ENCODE measurements at regions not wholly inside any gene's neighbourhood (a gene's known extent, or its start where the extent isn't known, plus 50 kb on each side); places are given as distances from the start of the nearest gene placed in this dataset.

DNA sequence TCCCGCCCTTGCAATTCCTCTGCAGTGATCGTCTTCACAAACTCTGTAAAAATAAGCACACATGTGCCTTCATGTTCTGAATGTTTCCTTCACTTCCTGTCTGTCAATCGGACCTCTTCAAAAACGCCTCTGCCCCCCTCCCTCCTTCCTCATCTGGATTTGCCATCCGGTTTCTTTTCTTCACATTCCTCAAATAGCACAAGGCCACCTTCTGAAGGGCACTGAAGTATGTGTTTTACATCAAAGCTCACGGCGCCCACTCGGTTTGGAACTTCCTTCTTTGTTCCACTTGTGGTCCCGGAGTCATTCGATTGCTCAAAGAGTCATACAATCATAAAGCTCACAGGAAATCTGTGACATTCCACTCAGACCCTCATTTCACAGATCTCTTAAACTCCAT, 758.1 kb upstream of the SALL3 start:
- TF ChIP-seq, protein P1, sequence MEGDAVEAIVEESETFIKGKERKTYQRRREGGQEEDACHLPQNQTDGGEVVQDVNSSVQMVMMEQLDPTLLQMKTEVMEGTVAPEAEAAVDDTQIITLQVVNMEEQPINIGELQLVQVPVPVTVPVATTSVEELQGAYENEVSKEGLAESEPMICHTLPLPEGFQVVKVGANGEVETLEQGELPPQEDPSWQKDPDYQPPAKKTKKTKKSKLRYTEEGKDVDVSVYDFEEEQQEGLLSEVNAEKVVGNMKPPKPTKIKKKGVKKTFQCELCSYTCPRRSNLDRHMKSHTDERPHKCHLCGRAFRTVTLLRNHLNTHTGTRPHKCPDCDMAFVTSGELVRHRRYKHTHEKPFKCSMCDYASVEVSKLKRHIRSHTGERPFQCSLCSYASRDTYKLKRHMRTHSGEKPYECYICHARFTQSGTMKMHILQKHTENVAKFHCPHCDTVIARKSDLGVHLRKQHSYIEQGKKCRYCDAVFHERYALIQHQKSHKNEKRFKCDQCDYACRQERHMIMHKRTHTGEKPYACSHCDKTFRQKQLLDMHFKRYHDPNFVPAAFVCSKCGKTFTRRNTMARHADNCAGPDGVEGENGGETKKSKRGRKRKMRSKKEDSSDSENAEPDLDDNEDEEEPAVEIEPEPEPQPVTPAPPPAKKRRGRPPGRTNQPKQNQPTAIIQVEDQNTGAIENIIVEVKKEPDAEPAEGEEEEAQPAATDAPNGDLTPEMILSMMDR (IDR thresholded peaks at IDR 0.05; ENCODE audit: low read depth, low read length) = no peak
- no peak for TF ChIP-seq EZH2phosphoT487 (IDR thresholded peaks at IDR 0.05; ENCODE audit: low read depth)
